ENCODE measurements at regions not wholly inside any gene's neighbourhood (a gene's known extent, or its start where the extent isn't known, plus 50 kb on each side); places are given as distances from the start of the nearest gene placed in this dataset.

DNA sequence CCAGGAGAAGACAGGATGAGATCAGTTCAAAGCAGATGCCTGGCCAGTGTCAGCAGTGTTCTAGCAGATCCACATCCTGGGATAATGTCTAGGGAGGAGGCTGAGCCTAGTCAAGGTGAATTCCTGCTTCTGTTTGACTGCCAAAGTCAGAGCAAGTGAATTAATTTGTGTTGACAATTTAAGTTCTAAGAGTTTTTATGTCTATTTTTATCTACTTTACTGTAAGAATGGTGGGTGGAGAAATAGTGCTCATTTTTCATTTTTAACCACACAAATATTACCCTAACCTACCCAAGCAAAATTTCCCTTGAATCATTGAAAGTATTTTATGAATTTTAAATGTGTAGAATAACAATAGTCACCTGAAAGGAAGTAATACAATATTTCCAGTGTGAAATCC, 207.6 kb upstream of the SLC10A2 start:
- TF ChIP-seq GFI1B (tag by site-specific recombination; IDR thresholded peaks at IDR 0.05), result no peak
- TF ChIP-seq, protein P1, sequence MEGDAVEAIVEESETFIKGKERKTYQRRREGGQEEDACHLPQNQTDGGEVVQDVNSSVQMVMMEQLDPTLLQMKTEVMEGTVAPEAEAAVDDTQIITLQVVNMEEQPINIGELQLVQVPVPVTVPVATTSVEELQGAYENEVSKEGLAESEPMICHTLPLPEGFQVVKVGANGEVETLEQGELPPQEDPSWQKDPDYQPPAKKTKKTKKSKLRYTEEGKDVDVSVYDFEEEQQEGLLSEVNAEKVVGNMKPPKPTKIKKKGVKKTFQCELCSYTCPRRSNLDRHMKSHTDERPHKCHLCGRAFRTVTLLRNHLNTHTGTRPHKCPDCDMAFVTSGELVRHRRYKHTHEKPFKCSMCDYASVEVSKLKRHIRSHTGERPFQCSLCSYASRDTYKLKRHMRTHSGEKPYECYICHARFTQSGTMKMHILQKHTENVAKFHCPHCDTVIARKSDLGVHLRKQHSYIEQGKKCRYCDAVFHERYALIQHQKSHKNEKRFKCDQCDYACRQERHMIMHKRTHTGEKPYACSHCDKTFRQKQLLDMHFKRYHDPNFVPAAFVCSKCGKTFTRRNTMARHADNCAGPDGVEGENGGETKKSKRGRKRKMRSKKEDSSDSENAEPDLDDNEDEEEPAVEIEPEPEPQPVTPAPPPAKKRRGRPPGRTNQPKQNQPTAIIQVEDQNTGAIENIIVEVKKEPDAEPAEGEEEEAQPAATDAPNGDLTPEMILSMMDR (tag by site-specific recombination; IDR thresholded peaks at IDR 0.05), result no peak
- TF ChIP-seq GLI4 (tag by site-specific recombination; IDR thresholded peaks at IDR 0.05), result no peak
- no peak for TF ChIP-seq REST (tag by site-specific recombination; IDR thresholded peaks at IDR 0.05)
- no peak for TF ChIP-seq ZBTB49 (tag by site-specific recombination; IDR thresholded peaks at IDR 0.05; ENCODE audit: low read depth)
- no peak for TF ChIP-seq ZNF10 (tag by site-specific recombination; IDR thresholded peaks at IDR 0.05)
